Suprapubic skin (tissue), 4 donors: ENCODE measurements at regions not wholly inside any gene's neighbourhood (a gene's known extent, or its start where the extent isn't known, plus 50 kb on each side); places are given as distances from the start of the nearest gene placed in this dataset.

Experiments used
- DNase-seq, 2 donors: peaks; one replicate each; pipeline ENCODE4 v3.0.0-alpha.2; 2019; ENCODE audit warnings: low spot score in 2 of 2
- H3K27ac ChIP-seq: fragments of 200-600 bp; sonication (generic); one replicate; pipeline ENCODE4 v1.5.1; 2019
- H3K27me3 ChIP-seq: fragments of 200-600 bp; sonication (generic); one replicate; pipeline ENCODE4 v1.5.1; 2019
- H3K36me3 ChIP-seq: fragments of 200-600 bp; sonication (generic); one replicate; pipeline ENCODE4 v1.5.1; 2019
- H3K4me1 ChIP-seq: fragments of 200-600 bp; sonication (generic); one replicate; pipeline ENCODE4 v1.5.1; 2019
- H3K4me3 ChIP-seq: fragments of 200-600 bp; sonication (generic); one replicate; pipeline ENCODE4 v1.5.1; 2019; ENCODE audit warnings: mild to moderate bottlenecking
- H3K9me3 ChIP-seq: fragments of 200-600 bp; sonication (generic); one replicate; pipeline ENCODE4 v1.5.1; 2019
- EP300 ChIP-seq: sonication (generic); formaldehyde crosslinking; IDR thresholded peaks from one replicate; pipeline ENCODE4 v1.6.1; 2017; ENCODE audit warnings: antibody characterized with exemption
- POLR2A ChIP-seq, 2 donors: fragments of 450-650 bp; IDR thresholded peaks; one replicate each; pipeline ENCODE4 v1.6.1; 2017; ENCODE audit warnings: antibody characterized with exemption in 2 of 2, mild to moderate bottlenecking in 2 of 2, moderate library complexity in 2 of 2
- POLR2AphosphoS5 ChIP-seq, 3 donors: sonication (generic); formaldehyde crosslinking; IDR thresholded peaks; one replicate each; pipeline ENCODE4 v1.6.1; 2017; ENCODE audit warnings: antibody characterized with exemption in 3 of 3
- WGBS: methylation state at CpG from one replicate; pipeline ENCODE4 v1.1.5; 2018; 5-methylcytosine and 5-hydroxymethylcytosine counted together
- TF ChIP-seq, protein P1 (sequence below), 2 donors: fragments of 200-600 bp in 1 of 2; fragments of 450-650 bp in 1 of 2; sonication (generic) in 1 of 2; IDR thresholded peaks; one replicate each; pipeline ENCODE4 v1.5.1; 2016 to 2019; ENCODE audit warnings: antibody characterized with exemption in 2 of 2, mild to moderate bottlenecking in 1 of 2, moderate library complexity in 1 of 2

DNA sequence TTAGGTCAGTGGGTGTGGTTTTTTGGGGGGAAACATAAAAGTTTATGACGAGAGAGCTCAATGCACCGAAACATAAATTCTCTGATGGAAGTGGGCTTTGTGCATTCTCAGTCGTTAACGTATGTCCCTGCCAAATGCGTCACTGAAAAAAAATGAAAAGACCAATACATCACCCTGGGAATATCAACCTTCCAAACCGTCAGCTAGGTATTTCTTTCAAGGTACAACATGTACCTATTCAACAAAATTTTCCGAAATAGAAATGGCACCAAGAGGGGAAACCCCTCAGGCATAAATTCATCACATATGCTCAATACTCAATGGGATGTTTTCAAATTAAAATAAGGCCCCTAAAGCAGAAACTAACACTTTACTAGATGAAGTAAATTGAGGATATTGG lies 266.6 kb upstream of the SUCLG2 start:
- DNase-seq = no peak
- H3K4me1 ChIP-seq = no peaks in the 10 kb centered on the region
- WGBS = 50% methylated on average over 7 of the region's 7 CpGs
- H3K9me3 ChIP-seq = no peaks in the 10 kb centered on the region
- no peaks in the 10 kb centered on the region for H3K36me3 ChIP-seq
- H3K27ac ChIP-seq = no peak overlapping the region
- TF ChIP-seq POLR2A (IDR thresholded peaks at IDR 0.05) = no peak
- TF ChIP-seq, protein P1, sequence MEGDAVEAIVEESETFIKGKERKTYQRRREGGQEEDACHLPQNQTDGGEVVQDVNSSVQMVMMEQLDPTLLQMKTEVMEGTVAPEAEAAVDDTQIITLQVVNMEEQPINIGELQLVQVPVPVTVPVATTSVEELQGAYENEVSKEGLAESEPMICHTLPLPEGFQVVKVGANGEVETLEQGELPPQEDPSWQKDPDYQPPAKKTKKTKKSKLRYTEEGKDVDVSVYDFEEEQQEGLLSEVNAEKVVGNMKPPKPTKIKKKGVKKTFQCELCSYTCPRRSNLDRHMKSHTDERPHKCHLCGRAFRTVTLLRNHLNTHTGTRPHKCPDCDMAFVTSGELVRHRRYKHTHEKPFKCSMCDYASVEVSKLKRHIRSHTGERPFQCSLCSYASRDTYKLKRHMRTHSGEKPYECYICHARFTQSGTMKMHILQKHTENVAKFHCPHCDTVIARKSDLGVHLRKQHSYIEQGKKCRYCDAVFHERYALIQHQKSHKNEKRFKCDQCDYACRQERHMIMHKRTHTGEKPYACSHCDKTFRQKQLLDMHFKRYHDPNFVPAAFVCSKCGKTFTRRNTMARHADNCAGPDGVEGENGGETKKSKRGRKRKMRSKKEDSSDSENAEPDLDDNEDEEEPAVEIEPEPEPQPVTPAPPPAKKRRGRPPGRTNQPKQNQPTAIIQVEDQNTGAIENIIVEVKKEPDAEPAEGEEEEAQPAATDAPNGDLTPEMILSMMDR (IDR thresholded peaks at IDR 0.05) = no peak
- TF ChIP-seq POLR2AphosphoS5 (IDR thresholded peaks at IDR 0.05) = no peak
- TF ChIP-seq EP300 = no peak
- no peaks in the 10 kb centered on the region for H3K27me3 ChIP-seq
- no peak overlapping the region for H3K4me3 ChIP-seq

DNA sequence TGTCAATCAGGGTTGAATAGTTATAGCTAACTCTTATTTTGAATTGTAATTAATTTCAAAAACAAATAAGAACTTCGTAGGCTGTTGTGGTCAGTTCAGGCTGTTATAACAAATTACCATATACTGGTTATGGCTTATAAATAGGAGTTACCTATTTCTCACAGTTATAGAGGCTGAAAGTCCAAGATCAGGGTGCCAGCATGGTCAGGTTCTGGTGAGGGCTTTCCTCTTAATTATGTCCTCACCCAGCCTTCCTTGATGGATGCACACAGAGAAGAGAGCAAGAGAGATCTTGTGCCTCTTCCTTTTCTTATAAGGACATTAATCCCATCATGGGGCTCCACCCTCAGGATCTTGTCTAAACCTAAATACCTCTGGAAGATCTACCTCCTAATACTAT lies 265.9 kb upstream of the SUCLG2 start:
- Histone ChIP-seq H3K27ac (no peak overlapping the region), H3K9me3 (no peaks in the 10 kb centered on the region), H3K4me1 (no peaks in the 10 kb centered on the region), H3K36me3 (no peaks in the 10 kb centered on the region), H3K4me3 (no peak overlapping the region), H3K27me3 (no peaks in the 10 kb centered on the region)
- no peak for TF ChIP-seq EP300
- TF ChIP-seq POLR2AphosphoS5 (IDR thresholded peaks at IDR 0.05) = no peak
- TF ChIP-seq, protein P1 (IDR thresholded peaks at IDR 0.05) = no peak
- no peak for TF ChIP-seq POLR2A (IDR thresholded peaks at IDR 0.05)
- DNase-seq = no peak
- 77% methylated on average over 1 of the region's 1 CpG for WGBS

DNA sequence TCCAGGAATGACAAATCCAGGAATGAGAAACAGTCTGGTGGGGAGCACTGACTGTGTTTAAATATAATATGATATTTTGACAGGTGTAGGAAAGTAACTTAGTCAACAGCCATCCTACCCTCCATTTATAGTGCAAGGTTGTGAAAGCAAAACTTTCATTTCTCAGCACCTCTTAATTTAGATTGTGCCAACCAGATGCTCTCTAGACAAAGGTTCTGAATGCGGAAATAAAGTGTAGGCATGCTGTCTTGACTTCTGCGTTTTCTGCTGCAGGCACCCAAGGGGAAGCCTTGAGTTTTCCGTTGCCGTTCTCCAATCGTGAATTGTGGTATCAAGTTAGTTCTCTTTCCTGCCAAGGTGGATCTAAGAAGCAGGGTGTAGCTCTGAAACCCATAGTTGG lies 261.9 kb upstream of the SUCLG2 start:
- Histone ChIP-seq H3K36me3 (no peaks in the 10 kb centered on the region), H3K4me1 (no peaks in the 10 kb centered on the region), H3K27ac (no peak overlapping the region), H3K27me3 (no peaks in the 10 kb centered on the region), H3K9me3 (no peaks in the 10 kb centered on the region), H3K4me3 (no peak overlapping the region)
- no peak for DNase-seq
- TF ChIP-seq EP300 (no peak), POLR2A (IDR thresholded peaks at IDR 0.05) (no peak), POLR2AphosphoS5 (IDR thresholded peaks at IDR 0.05) (no peak)
- TF ChIP-seq, protein P1 (IDR thresholded peaks at IDR 0.05) = no peak
- 94% methylated on average over 5 of the region's 5 CpGs for WGBS

DNA sequence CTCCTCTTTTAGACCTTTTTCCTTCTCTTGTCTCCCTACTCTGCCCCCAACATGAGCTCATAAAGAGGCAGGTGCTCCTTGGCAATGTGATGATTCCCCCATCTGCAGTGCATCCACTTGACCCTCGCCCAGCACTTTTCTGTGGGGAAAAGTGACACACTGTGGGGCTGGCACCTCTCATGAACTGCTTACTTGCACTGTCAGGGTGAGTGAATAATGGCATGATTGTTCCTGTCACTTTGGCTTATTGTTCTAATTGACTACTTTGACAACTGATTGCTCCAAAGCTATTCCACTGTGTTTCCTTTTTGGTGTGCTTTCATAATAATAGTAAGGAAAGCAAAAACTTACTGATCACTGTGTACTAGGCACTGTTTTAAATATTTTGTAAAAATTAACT lies 253.3 kb upstream of the SUCLG2 start:
- 52% methylated on average over 1 of the region's 1 CpG for WGBS

DNA sequence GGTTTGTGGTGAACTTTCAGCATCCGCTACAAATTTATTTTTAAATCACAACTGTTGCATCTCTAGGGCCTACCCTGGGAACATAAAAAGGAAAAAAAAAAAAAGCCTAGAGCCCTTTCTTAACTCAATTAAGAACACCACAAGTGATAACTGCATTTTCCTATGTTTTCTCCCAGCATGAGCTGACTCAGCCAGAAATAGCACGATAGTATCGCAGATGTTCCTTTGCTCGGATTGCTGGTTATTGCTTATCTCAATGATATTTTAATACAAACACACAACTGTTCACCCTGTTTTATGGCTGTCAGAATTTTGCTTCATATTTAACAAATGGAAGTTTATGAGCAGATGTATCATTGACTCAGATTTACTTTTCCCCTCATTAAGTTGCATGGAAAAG lies 251.8 kb upstream of the SUCLG2 start:
- Histone ChIP-seq H3K4me1 (no peaks in the 10 kb centered on the region), H3K9me3 (no peaks in the 10 kb centered on the region), H3K36me3 (no peaks in the 10 kb centered on the region), H3K27me3 (no peaks in the 10 kb centered on the region), H3K27ac (no peak overlapping the region), H3K4me3 (no peak overlapping the region)
- TF ChIP-seq, protein P1 (IDR thresholded peaks at IDR 0.05) = no peak
- TF ChIP-seq EP300 = no peak
- no peak for TF ChIP-seq POLR2AphosphoS5 (IDR thresholded peaks at IDR 0.05)
- TF ChIP-seq POLR2A (IDR thresholded peaks at IDR 0.05) = no peak
- DNase-seq = no peak
- 58% methylated on average over 4 of the region's 4 CpGs for WGBS

More for the DNA sequence above, 253.3 kb upstream of the SUCLG2 start:
- TF ChIP-seq EP300 (no peak), POLR2A (IDR thresholded peaks at IDR 0.05) (no peak), POLR2AphosphoS5 (IDR thresholded peaks at IDR 0.05) (no peak)
- TF ChIP-seq, protein P1 (IDR thresholded peaks at IDR 0.05) = no peak
- no peaks in the 10 kb centered on the region for H3K27me3 ChIP-seq
- no peaks in the 10 kb centered on the region for H3K4me1 ChIP-seq
- H3K36me3 ChIP-seq = no peaks in the 10 kb centered on the region
- no peak overlapping the region for H3K4me3 ChIP-seq
- H3K9me3 ChIP-seq = no peaks in the 10 kb centered on the region
- no peak for DNase-seq
- H3K27ac ChIP-seq = no peak overlapping the region
